GM19467 (cell line): ENCODE measurements at regions not wholly inside any gene's neighbourhood (a gene's known extent, or its start where the extent isn't known, plus 50 kb on each side); places are given as distances from the start of the nearest gene placed in this dataset.

ENCODE experiments used
- ATAC-seq: cut with Tn5 transposase; IDR thresholded peaks from one replicate; pipeline ENCODE4 v1.9.1; 2021; ENCODE audit warnings: mild to moderate bottlenecking, moderate library complexity; ENCODE audit not compliant: unreplicated experiment

- no peak for ATAC-seq
These were observed 294.2 kb upstream of the SALL1 start for GRCh38 chr16:51445250-51445649.

- ATAC-seq = no peak
These were observed 292.9 kb upstream of the SALL1 start for GRCh38 chr16:51443934-51444333.

DNA sequence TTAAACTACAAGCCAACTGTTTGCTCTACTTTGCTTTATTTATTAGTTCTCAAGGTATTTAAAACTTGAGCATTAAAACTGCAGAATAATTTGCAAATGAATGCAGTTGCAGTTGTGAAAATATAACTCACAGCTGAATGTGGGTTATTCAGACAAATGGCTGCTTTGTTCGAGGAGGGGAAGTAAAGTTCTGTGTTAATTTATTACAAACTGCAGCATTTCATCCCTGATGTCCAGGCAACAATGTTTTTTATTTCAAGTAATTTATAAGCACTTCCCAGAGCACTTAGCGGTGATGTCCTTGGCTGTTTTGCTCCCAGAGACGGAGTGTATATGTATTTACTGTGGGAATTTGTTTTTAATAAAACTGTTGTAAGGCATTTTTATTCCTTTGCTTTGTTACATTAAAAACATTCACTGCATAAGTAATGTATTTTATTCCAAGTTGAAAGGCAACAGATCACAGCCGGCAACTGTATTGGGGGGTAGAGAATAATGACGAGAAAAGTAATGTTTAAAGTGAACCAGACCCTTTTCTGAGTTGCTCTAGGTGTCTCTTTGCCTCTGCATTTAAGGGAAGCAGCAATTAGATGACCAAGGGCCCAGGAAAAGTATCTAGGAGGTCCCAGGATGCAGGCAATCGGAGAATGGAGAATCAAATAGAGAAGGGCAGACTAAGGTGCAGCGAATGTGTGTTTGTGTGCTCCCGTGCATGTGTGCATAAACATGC lies 291.2 kb upstream of the SALL1 start:
- no peak for ATAC-seq

- no peak for ATAC-seq
These were observed 289.2 kb upstream of the SALL1 start for GRCh38 chr16:51440131-51440889.

DNA sequence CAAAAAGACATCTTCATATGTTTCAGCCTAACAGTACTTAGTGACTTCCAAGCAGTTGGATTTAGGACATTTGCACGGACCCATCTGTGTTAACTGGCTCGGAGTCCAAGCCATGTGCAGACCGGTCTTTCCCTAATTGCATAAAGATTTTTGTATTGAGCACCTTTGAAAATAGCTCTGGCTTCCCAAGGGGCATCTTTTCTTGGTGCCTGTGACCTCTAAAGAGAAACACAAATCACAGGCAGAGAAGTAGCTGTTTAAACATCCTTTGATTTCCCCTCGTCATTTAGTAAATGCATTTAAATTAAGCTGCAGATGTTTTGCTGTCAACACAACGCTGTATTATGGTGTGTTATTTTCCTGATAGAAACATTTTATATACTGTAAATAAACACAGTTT lies 288.2 kb upstream of the SALL1 start:
- no peak for ATAC-seq

DNA sequence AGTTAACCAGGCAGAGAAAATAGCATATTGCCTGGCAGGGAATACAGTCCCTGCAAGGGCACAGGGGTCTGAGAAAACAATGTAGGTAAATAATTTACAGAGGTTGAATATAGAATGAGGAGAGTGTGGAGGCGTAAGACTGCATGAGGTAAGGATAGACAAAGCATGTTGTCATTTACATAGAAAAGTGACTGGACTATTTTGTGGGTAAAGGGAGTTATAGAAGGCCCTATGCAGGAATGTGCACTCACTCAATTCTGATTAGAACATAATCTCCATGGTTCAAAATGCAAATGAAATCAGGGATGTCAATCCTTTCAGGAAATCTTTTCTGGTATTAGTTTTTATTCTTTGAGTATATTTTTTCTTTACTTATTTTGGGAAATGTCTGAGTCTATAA lies 285.7 kb upstream of the SALL1 start:
- ATAC-seq = no peak

- ATAC-seq = no peak
These were observed 283.6 kb upstream of the SALL1 start for GRCh38 chr16:51434567-51435198.

DNA sequence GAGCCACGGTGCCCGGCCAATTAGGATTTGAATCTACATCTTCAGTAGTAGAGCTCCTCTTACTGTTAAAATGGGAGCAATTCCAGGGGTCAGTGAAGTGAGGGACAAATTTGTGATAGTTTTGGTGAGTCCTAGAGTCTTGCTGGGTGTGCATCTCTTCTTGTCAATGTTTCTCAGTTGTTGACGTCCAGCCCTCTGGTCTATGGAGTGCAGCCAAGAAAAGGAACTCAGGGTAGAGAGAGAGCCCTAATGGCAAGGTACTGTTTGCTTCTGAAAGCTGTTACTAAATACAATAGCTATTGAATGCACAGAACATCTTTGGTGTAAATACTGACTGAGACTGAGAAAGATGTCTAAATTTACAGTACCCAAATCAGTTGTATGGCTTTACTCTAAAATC lies 282.5 kb upstream of the SALL1 start:
- ATAC-seq = no peak

- no peak for ATAC-seq
These were observed 280.6 kb upstream of the SALL1 start for GRCh38 chr16:51431517-51432241.

DNA sequence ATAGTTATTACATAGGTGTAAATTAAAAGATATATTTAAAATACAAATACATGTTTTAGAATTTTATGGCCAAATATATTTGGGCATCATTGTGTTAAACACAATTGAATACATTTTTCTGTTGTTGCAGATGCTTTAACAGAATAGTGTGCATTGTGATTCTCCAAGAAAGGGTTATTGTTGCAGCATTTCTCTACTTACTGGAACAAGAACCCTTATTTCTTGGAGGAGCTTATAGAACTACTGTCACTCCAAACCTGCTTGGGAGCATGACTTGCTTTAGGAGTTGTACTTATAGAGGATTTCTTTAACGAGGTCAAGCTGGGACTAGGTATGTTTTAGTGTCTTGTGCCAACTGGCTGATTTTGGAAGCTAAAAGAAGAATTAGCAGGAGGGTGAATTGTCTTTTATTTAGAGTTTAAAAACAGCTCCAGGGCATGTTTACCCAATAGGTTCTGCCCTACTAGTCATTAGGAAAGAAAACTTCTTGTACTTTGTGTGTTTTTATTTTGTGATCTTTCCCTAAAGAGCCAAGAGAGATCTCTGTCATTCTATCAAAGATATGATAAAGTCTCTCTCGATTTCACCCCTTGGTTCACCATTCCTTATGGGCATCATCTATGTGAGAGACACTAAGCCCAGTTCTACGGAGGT lies 279.8 kb upstream of the SALL1 start:
- ATAC-seq = no peak

- no peak for ATAC-seq
These were observed 278.0 kb upstream of the SALL1 start for GRCh38 chr16:51429041-51429440.

GRCh38 chr16:51427085-51427484 lies 276.0 kb upstream of the SALL1 start:
- ATAC-seq = no peak

DNA sequence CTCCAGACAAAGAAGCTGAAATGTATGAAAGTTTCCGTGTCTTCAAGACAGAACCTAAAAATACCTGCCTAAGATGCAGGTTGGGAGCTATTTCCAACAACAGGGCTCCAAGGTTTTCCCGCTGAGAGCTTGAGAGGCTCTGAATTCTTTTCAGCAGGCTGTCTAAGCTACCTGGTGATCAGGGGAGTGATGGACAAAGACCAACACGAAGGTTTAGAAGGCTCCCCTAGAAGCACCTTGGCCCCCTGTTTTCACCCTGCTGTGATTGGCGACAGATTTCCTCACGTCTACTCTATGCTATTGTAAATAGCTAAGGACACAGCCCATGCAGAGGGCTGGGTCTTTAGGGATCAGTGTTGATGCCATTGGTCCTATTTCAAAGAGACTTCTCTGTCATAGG lies 275.2 kb upstream of the SALL1 start:
- no peak for ATAC-seq

DNA sequence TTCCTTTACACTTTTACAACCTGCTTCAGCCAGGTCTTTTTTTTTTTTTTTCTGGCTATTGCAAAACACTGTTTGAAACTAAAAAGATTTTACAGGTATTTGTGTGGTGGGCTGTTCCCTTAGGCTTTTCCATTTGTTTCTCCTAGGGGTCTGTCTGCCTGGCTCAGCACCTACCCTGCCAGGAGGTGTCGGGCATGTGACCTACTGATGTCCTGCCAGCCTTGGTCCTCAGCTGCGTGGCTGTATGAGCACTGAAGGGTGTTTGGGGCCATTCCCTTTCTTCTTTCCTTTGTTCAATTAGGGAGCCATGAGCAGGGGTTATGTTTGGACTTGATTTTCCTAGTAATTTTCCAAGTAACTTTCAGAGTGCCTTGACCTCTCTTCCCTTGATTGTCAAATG lies 269.2 kb upstream of the SALL1 start:
- no peak for ATAC-seq

GRCh38 chr16:51419768-51420167 lies 268.7 kb upstream of the SALL1 start:
- no peak for ATAC-seq

- no peak for ATAC-seq
These were observed 267.2 kb upstream of the SALL1 start for GRCh38 chr16:51418258-51418657.

DNA sequence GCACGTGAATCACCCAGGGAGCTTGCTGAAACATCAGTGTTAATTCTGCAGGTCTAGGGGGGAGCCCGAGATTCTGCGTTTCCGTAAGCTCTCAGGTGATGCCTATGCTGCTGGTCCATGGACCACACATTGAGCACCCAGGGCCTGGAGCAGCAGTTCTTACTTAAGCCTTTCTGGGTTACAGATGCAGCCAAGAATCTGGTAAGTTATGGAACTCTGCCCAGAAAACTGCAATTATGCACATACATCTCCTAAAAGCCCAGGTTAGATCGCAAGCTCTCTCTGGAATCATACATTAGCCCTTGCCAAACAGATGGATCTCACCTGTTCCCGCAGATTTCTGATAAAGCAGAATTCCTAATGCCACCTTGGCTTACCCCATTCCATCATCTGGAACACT lies 265.9 kb upstream of the SALL1 start:
- no peak for ATAC-seq

GRCh38 chr16:51410125-51410524 lies 259.1 kb upstream of the SALL1 start:
- no peak for ATAC-seq

GRCh38 chr16:51409001-51409675 lies 258.1 kb upstream of the SALL1 start:
- no peak for ATAC-seq

- no peak for ATAC-seq
These were observed 257.3 kb upstream of the SALL1 start for GRCh38 chr16:51408357-51408756.
